H1 (cell line): ENCODE measurements at regions not wholly inside any gene's neighbourhood (a gene's known extent, or its start where the extent isn't known, plus 50 kb on each side); places are given as distances from the start of the nearest gene placed in this dataset.

Experiments
- ATF3 ChIP-seq: IDR thresholded peaks from 2 replicates; pipeline ENCODE4 v1.6.1; 2011; ENCODE audit warnings: low read depth, mild to moderate bottlenecking, low read length; ENCODE audit not compliant: insufficient read depth
- CHD7 ChIP-seq: fragments of 300-600 bp; sonication (generic); IDR thresholded peaks from 2 replicates; pipeline ENCODE4 v1.7.1; 2012; ENCODE audit warnings: low read length, moderate library complexity, mild to moderate bottlenecking, inconsistent platforms; ENCODE audit not compliant: insufficient replicate concordance
- CREB1 ChIP-seq: IDR thresholded peaks from 2 replicates; pipeline ENCODE4 v1.6.1; 2012; ENCODE audit warnings: inconsistent platforms
- MAFK ChIP-seq: IDR thresholded peaks from 2 replicates; pipeline ENCODE4 v1.6.1; 2012; ENCODE audit warnings: low read depth, mild to moderate bottlenecking, improper control_type of control experiment, low read length
- POLR2AphosphoS5 ChIP-seq: IDR thresholded peaks from 2 replicates; pipeline ENCODE4 v1.6.1; 2011; ENCODE audit warnings: low read depth, low read length
- TAF1 ChIP-seq: IDR thresholded peaks from 2 replicates; pipeline ENCODE4 v1.6.1; 2011; ENCODE audit warnings: mild to moderate bottlenecking, low read depth, low read length
- USF2 ChIP-seq: IDR thresholded peaks from 2 replicates; pipeline ENCODE4 v1.6.1; 2011; ENCODE audit warnings: low read length, improper control_type of control experiment

GRCh38 chr7:89975577-89975976 is 178.7 kb upstream of the STEAP1 start (continued):
- TF ChIP-seq CHD7 (no peak), POLR2AphosphoS5 (no peak), USF2 (no peak), MAFK (no peak), CREB1 (no peak), ATF3 (no peak), TAF1 (no peak)
